GM21423 (cell line): ENCODE measurements at regions not wholly inside any gene's neighbourhood (a gene's known extent, or its start where the extent isn't known, plus 50 kb on each side); places are given as distances from the start of the nearest gene placed in this dataset.

Experiments used
- ATAC-seq: cut with Tn5 transposase; IDR thresholded peaks from one replicate; pipeline ENCODE4 v1.9.1; 2021; ENCODE audit warnings: mild to moderate bottlenecking, moderate library complexity; ENCODE audit not compliant: unreplicated experiment

DNA sequence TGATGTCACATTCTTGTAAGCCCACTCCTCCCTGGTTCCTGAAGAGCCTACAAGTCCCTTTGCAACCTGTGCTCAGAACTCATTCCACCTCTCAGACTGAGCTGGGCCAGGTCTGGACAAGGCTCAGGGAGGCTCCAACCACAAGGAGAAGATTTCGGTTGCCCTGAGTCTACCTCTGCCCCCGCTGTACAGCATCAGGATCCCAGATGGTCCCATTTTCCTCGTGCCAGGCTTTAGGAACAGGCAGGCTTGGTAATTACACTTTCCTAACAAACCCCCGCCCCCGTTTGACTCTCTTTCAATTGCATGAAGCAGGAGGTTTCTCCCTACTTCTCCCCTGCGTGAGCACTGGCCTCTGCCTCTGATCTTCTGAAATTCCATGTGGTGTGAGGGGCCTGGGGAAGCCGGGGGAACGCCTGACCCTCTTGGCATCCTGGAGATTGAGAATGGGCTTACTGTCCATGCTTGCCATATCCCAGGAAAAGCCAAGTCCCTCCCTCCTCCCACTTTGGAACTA lies 86.9 kb upstream of the CTNNA1 start:
- ATAC-seq = no peak

DNA sequence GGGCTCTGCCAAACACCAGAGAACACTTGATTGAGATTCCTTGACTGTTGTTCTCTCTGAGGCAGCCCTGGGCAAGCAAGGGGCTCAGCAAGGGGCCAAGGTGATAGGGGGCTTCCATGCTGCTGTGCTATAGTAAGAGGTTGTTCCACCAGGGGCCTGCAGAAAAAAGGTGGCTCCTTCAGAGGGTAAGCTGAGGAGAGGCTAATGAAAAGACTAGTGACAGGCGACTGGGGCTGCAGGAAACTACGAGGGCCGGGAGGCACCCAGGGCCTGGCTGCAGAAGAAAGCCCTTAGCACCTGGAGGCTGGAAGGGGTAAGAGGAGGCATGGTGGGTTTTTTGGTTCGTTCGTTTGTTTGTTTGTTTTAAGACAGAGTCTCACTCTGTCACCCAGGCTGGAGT lies 88.0 kb upstream of the CTNNA1 start:
- ATAC-seq = no peak

DNA sequence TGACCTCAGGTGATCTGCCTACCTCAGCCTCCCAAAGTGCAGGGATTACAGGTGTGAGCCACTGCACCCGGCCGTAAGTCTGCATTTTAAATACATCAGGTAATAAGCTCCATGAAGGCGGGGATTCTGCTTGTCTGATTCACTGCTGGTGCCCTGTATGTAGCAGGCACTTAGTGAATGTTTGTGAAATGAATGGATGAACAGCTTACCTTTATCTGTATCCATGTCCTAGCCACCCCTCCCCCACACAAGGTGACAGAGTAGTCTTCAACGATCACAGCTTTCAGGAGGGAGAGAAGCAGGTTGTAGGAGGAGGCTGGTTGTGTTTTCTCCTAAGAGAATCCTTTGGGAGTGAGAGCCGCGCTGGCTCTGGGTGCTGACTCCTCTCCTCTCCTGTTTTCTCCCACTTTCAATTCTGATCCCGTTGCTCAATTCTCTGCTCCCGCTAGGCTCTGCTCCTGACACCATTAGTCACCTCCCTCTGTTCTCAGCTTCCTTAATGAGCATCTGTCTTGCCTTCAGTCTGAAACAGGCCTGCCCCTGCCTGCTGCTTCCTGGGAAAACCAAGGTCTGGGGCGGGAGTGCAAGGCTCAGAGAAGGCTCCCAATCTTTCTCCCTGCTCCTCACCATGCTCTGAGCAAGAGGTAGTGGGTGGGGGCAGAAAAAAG lies 88.8 kb upstream of the CTNNA1 start:
- no peak for ATAC-seq

DNA sequence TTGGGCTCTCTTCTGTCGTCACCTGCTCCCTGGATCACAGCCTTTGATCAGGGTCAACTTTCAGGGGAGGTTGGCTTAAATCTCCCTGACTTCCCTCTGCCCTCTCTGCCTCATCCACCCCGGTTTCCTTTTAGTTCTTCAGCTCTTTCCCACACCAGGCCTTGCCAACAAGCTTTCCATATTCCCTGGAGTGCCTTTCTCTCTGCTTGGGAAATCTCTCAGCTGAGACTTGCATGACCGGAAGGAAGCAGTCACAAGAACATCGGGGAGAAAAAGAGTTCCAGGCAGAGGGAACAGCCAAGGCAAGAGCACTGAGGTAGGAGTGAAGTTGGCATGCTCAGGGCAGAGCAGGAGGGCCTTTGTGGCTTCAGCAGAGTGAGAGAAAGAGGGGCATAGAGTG lies 88.4 kb upstream of the HSPA9 start:
- ATAC-seq = no peak

DNA sequence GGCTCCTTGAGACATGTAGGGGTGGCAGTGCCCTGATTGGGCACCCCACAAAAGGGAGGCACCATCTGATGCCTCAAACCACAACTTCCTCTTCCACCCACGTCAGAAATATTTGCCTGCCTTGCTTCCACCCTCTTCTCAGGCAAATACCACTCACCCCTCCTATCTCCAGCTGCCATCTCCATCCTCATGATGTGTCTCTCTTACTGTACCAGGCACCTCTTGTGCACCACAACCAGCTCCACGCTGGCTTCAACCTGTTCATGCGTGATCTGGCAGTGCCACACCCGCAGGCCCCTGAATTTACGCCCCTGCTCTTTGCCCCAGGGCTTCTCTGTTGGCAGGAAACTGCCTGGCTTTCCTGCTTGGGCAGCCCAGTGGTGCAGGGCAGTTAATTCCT lies 87.8 kb upstream of the HSPA9 start:
- no peak for ATAC-seq

DNA sequence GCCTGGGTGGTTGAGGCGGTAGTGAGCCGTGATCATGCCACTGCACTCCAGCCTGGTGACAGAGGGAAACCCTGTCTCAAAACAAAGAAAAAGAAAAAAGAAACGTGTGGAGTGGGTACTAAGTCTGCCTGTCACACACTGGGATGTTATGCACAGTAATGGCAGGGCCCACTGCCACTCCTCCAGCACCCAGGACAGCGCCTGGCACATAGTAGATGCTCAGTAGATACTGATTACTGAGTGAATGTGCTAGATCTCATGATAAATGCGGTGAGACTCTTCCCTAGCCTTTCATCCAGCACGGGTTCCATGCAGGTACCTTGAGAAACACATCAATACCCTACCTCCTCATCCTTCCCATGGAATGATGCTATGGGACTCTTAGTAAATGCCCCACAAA lies 87.4 kb upstream of the HSPA9 start:
- no peak for ATAC-seq

DNA sequence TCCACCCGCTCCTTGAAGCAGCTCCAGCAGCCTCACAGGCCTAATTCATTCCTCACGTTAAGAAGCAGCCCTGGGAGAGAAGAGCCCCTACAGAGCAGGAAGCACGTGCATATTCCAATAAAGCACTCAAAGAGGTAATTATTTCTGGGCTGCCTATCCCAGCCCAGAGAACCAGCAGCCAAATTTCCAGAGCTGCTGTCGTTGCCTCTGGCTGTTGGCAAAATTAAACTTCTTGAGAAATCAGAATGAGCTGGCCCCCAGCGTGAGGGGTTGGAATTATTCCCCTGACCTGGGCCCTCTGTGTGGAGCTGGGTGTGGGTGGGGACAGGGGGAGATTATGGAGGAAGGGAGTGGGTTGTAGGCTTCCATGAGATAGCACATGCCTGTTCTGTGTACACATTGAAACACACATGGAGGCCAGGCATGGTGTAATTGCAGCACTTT lies 86.8 kb upstream of the HSPA9 start:
- ATAC-seq = no peak

DNA sequence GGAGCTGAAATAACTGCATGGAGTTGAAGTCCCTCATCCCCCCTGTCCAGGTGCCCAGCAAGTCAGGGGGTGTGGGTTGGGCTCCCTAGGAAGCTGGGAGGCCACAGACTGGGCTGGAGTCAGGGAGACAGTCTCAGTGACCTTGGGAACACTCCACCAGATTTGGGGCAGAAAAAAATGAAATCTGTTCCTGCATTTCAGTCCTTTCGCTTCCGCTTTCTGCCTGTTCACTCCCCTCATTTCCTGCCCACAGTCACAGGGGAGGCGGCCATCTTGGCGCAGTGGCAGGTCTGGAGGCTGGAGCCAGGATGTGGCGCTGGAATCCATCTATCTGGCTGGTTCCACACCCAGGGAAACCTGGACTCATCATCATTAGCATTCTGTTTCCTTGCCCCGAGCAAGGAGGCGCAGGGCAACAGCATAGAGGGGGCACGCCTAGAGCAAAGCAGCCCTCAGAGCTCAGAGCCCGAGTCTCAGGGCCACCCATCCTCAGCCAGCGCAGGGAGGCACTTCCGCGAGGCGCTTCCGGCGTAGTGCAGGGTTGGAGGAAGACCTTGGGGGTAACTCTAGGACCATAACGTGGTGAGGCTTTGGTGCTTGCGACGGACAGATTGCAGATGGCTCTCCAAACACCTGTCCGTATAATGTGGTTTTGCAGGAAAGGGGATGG lies 86.2 kb upstream of the HSPA9 start:
- ATAC-seq = no peak

DNA sequence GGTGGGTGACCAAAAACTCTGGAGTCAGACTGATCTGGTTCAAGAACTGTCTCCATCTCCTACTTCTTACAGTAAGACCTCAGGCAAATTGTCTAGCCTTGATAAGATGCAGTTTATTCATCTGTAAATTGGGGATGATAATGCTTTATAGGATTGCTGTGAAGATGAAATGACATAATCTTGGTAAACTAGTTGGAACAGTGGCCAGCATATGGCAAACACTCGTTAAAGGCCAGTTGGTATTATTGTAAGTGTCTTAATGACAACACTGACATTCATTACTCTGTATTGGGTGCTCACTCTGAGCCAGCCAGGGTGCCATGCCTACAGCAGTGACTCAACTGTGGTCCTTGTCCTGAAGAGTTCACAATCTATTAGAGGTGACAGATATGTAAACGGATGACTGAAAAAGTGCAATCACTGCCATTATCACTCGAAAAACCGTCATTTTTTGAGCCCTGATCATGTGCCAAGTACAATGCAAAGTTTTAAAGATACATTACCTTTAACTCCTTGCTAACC lies 84.9 kb upstream of the HSPA9 start:
- no peak for ATAC-seq

DNA sequence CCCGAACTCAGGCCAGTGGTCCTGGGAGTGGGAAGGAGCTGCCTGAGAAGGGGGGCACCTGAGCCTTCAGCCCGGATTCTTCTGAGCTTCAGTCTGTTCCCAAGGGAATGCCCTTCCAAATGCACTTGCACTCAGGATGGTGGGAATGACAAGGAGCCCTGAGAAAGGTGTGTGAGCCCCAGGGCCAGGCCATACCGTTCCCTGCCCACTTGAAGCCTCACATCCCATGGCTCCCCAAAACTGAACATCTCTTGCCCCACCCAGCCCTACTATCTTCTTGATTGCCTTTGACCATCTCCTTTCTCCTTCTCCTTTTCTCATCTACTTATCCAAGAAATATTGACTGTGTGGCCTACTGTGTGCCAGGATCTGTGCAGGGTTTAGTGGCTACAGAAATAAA lies 84.4 kb upstream of the HSPA9 start:
- ATAC-seq = no peak

DNA sequence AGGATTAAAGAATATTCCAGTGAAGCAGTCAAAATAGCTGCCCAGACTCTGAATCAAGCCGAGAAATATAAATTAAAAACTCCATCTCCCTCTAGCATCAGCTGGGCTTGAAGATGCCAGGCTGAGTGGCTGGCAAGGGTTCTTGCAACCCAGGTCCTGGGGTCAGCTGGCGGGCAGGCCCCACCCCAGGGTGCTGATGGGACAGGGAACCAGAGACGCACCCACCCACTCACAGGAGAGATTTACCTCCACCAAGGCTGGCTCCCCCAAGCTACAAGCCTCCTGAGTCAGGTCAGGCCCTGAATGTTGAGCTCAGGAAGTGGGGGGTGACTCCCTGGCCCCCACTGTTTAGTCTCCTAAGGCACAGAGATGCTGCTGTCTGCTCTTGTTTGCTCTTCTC lies 83.9 kb upstream of the HSPA9 start:
- ATAC-seq = no peak

DNA sequence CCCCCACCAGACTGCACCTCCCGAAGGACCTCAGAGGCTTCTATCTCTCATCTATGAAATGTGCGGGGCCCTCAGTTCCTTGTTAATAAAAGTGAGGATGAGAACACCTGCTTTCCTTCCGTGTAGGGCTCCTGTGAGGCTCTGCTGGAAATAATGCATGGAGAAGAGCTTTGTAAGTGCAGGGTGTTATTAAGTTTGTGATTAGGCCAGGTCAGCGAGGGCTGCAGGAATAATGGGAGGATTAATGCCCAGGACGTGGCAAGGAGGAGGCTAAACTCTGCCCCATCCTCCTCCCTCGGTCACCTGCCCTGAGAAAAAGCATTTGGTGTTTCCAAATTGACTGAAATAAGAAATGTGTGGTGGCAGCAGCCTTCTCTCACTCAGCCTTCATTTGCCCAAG lies 83.5 kb upstream of the HSPA9 start:
- no peak for ATAC-seq

DNA sequence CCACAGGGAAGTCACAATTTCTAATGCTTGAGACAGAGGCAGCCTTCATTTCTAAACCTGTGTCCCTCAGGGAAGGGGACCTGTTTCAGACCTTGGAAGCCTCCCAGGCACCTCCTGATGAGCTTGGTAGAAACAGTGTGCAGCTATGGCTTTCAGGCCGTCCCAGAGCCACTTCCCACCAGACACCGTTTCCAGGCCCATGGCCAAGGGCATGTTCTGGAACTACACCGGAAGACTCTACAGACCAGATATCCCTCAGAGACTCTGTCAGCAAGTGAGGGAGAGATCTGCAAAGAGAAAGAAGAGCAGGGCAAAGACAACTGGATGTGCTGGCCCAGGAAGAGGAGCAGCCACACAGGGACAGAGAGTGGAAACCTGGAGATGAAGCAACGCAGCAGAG lies 82.2 kb upstream of the HSPA9 start:
- no peak for ATAC-seq

DNA sequence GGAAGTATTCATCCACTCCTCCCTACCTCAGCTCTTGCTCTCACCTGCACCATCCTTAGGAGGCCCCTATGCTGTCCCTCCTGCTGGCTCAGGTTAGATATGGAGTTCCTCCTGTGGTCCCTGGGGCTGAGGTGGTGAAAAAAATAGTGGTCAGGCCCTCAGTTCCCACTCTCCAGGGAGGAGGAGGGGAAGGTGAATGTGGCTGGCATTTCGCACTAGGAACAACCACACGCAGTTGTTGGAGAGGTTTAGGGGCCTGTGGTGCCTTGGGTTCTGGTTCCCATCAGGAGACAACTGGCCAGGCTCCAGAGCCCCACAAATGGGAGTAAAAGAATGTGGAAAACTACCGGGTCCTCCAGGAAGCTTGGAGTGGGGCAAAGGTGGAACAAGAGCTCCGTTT lies 81.7 kb upstream of the HSPA9 start:
- no peak for ATAC-seq

DNA sequence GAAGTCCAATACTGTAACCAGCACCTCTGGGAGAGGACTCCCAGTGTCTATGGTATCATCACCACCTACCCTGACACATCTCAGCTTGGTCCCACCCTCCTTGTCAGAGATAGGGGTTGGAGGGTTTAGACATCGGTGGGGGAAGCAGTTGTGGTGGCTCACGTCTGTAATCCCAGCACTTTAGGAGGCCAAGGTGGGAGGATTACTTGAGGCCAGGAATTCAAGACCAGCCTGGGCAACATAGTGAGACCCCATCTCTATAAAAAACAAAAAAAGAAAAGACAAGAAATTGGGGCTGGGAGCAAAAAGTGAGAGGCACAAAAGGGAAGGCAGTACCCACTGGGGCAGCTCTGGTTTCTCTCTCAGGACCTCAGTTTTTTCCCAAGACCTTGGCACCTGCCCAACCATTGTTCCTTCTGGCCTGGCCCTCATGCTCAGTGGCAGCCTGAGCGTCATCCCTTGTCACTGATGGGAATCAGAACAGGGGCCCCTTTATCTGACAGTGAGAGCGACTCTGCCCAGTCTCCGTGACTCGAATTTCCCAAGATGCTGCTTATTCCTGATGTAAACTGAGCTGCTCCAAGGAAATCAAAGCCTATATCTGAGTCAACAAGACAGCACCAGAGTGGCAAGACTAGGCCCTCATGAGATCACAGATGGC lies 80.5 kb upstream of the HSPA9 start:
- ATAC-seq = no peak

DNA sequence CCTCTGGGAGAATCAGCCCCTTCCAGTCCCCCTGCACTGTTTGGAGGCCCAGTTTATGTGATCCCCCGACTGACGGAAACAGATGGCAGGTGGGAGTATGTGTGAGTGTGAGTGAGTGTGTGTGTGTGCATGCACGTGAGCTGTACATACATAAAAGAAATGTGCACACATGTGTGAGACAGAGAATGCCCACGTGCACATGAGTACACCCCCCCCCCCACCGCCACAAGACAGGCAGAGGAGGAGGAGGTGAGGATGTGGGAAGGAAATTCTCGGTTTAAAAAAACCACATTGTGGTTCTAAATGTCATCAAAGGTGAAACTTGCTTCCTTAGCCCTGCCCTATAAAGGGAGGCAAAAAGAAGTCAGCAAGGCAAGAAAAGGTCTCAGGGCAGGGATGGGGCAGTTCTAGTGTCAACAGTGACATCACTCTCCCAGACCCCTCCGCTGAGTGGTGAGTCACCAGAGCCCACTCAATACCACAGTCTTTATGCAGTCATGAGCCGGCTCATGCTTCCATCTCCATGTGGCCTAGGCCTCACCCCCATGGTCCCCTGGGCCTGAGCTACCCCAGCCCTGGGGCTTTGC lies 79.2 kb upstream of the HSPA9 start:
- ATAC-seq = peak; percentile 77

DNA sequence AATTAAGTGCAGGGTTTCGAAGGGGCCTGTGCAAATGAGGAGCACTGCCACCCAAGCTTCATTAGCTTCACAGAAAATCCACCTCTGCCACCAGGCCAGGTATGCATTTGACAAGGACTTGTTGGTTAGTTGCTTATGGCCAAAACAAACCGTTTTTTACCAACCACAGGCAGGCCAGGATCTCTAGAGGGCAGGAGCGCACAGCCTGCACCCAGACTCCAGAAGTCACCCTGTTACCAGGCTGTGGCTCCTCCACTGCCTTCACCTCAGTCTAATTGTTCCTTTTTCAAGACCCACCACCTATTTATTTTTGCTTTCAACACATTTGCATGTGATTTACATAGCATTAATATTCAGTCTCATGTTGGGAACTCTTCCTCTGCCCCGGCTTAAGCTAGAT lies 78.3 kb upstream of the HSPA9 start:
- ATAC-seq = no peak

DNA sequence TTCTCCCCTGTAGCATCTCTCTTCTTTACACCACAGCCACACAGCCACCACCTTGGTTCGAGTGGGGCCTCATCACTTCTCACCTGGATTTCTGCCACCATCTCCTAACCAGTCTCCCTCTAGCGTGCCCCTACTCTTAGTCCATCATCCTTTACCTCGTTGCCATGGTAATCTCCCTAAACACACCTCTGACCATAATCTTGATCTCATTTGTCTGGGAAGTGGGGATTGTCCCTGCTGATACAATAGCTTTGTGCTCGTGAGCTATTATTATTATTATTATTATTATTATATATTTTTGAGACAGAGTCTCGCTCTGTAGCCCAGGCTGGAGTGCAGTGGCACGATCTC lies 76.5 kb upstream of the HSPA9 start:
- ATAC-seq = no peak

DNA sequence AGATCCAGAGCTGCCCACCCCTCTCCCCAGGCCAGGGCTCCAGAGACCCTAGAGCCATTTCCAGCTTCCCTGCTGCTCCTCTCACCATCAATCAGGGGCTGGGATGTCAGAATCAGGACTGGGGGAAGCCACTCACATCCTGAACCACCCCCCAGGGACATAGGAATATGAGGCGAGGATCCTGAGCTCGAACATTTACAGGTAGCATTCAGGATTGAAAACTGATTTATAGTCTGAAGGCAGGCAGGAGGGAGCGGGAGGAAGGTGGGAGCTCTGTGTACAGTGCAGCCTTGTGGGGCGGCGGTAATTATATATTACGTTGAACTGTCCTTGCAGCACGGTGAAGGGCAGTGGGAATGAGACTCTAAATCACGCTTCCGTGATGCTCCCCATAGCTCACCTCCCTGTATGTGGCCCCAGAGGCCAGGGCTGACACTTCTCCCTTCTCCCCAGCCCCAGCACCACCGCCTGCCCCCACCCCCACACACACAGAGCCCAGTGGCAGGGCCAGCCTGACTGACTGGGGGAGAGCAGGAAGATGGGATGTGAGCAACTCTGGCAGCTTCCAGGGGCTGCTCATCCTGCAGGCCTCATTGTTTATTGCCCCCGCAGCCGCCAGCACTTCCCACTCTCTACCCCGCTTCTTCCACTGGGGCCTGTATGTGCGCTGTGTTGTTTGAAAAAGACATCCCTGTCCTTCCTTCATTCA lies 76.0 kb upstream of the HSPA9 start:
- ATAC-seq = no peak

DNA sequence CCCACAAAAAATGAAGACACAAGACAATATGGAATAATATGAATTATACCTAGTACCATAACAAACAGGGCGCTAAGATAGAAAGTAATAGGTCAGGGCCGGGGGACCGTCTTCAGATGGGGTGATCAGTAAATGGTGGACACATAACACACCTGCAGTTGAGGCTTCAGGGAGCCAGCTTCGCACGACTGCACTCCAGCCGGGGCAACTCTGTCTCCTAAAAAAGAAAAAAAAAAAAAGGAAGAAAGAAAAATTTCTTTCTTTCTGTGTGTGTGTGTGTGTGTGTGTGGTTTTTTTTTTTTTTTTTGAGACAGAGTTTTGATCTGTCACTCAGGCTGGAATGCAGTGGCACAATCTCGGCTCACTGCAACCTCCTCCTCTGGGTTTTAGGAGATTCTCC lies 75.0 kb upstream of the HSPA9 start:
- ATAC-seq = no peak

DNA sequence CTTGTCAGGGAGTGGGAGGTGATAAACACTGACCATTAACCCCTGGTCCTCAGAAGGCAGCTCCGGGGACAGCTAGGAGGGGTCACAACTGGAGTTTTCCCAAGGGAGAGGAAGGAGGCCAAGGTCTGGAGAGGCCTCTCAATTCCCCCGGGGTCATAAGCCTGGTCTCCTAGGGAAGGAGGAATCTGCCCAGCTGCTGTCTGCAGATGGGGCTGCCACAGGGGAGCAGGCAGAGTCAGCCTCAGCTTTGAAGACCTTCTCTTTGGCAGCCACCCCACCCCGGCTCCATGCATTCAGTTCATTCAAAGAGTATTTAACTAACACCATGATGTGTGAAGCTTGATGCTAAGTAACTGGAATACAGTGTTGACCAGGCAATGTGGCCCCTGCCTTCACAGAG lies 74.6 kb upstream of the HSPA9 start:
- ATAC-seq = no peak
